DMS 273 (cell line): ENCODE measurements at regions not wholly inside any gene's neighbourhood (a gene's known extent, or its start where the extent isn't known, plus 50 kb on each side); places are given as distances from the start of the nearest gene placed in this dataset.

Experiments
- DNase-seq: peaks from one replicate; lab custom pipeline; 2025; ENCODE audit not compliant: unreplicated experiment; lab: John Stamatoyannopoulos, UW

DNA sequence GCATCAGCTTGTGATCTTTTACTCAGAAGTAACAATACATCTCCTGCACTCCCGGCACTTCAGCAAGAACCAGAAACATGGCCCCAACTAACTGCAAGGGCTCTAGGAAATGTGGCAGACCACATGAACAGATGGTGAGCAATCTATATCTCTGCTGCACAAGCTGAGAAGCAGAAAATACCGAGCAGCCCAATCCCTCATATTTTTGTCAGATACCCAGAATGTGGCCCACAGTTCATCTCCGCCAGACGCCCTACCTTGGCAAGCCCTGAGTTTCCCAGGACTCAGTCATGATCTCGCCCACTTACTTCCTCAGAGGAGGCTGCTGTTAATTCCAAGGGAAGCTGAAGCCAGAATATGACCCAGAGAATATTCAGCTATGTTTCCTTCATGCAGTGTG lies 63.1 kb upstream of the PHACTR1 start:
- DNase-seq, result no peak

DNA sequence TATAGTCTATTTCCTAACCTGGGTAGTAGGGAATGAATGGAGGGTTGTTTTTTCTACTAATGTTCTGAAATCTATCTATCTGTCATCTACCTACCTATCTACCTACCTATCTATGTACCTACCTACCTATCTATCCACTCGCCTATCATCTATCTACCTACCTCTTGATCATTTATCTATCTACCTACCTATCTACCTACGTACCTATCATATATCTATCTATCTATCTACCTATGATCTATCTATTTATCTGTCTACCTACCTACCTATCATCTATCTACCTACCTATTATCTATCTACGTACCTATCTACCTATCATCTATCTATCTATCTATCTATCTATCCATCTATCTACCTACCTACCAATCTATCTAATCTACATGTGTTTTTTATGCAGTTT lies 62.5 kb upstream of the PHACTR1 start:
- no peak for DNase-seq

DNA sequence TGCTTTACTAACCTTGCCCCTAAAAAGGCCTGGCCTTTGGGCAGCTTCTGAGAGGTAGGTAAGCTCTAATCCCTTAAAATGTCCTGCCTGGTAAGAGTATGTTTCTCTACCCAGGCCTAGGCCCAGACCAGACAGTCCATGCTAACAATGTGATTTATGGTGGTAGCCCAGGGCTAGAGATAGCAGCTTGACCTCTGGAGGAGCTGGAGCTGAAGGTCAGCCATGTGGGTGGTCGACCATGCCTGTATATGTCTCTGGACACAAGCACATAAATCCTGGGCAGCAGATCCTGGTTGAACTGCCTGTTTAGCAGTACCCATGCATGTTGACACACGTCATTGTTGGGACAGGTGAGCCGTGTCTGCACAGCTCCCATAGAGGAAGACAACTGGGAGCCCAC lies 62.1 kb upstream of the PHACTR1 start:
- DNase-seq, result no peak

DNA sequence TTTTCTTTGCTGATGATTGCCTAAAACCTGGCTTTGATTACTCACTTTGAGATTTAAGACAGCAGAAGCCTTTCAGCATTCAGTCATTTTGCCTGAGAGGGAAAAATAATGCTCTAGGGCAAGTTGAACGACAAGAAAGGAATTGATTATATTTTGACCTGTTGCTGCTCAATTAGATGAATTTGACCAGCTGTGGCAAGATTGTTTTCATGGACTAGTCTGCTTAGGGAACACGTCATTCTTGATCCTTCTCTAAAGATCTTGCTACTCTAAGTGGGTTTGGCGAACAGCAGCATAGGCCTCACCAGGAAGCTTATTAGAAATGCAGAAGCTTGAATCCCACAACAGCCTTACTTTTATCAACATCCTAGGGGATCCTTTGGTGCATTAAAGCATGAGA lies 59.7 kb upstream of the PHACTR1 start:
- DNase-seq, result no peak

DNA sequence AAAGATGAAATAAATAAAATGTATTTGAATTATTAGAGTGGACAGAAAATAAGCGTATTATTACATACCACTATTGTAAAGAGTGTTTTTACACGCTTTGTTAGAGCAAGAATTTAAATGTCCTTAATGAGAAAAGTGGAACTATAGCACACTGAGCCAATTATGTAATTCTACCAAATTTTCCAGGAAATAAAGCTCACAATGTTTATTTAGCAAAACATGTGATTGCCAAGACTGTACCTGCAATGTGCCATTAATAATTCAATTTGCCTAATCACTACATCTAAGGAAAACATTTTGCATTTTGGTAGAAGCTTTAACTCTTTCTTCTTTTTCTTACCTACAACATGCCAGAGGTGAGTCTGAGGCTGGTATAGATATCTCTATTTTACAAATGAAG lies 58.7 kb upstream of the PHACTR1 start:
- DNase-seq, result no peak

DNA sequence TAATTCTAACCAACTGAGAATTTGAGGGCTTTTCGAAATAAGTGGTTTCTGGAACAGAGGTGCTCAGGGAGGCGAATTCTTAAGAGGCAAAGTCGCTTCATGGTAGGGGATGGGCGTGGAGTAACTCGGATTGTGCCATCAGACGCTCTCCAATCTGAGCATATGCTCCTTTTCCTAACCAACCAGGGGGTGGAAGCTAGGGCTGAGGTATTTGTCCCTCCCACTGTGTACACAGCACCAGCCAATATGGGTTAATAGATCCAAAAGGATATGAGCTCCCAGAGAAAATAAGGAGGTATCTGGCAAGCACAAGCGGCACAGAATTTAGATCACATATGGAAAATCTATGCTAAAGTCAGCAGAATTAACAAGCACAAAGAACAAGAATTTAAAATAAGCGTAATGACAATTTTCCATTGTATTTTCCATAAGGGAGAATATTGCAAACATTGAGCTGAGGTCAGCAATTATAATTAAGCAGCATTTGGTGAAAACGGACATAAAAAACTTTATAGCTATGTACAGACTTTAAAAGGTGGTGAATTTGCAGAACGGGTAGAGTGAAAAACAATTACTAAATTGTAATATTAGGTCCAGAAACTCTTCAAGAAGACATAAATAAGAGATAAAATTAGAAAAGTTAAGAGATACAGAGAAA lies 55.0 kb upstream of the PHACTR1 start:
- no peak for DNase-seq
